Trophoblast cell (in vitro differentiated cells and primary cell): ENCODE measurements at regions not wholly inside any gene's neighbourhood (a gene's known extent, or its start where the extent isn't known, plus 50 kb on each side); places are given as distances from the start of the nearest gene placed in this dataset.

Experiments
- DNase-seq, 2 donors: peaks; one replicate each; pipeline ENCODE4 v3.0.0-alpha.2; 2016
- H2AFZ ChIP-seq: 2 replicates; pipeline ENCODE4 v1.6.1; 2013; ENCODE audit warnings: low read length, moderate library complexity, mild to moderate bottlenecking; ENCODE audit not compliant: insufficient read depth, poor library complexity
- H2AK5ac ChIP-seq: 2 replicates; pipeline ENCODE4 v1.6.1; 2013; ENCODE audit warnings: mild to moderate bottlenecking, low read length
- H2BK120ac ChIP-seq: 2 replicates; pipeline ENCODE4 v1.6.1; 2013; ENCODE audit warnings: low read length, mild to moderate bottlenecking, moderate library complexity; ENCODE audit not compliant: insufficient read depth, poor library complexity
- H2BK12ac ChIP-seq: 2 replicates; pipeline ENCODE4 v1.6.1; 2013; ENCODE audit warnings: mild to moderate bottlenecking, low read length, moderate library complexity
- H2BK5ac ChIP-seq: 2 replicates; pipeline ENCODE4 v1.6.1; 2013; ENCODE audit warnings: low read length, low read depth, moderate library complexity, mild to moderate bottlenecking; ENCODE audit not compliant: poor library complexity
- H3K14ac ChIP-seq: 2 replicates; pipeline ENCODE4 v1.6.1; 2013; ENCODE audit warnings: mild to moderate bottlenecking, low read length
- H3K18ac ChIP-seq: 2 replicates; pipeline ENCODE4 v1.6.1; 2013; ENCODE audit warnings: mild to moderate bottlenecking, low read length
- H3K23ac ChIP-seq: 2 replicates; pipeline ENCODE4 v1.6.1; 2013; ENCODE audit warnings: low read length
- H3K27ac ChIP-seq: 2 replicates; pipeline ENCODE4 v1.5.1; 2013; ENCODE audit warnings: low read depth, mild to moderate bottlenecking, inconsistent platforms, low read length, moderate library complexity
- H3K27me3 ChIP-seq: 2 replicates; pipeline ENCODE4 v1.6.1; 2013; ENCODE audit warnings: inconsistent platforms, mild to moderate bottlenecking, low read length, moderate library complexity; ENCODE audit not compliant: insufficient read depth
- H3K36me3 ChIP-seq, 2 experiments: 1 replicate in 1 of 2; 2 replicates in 1 of 2; pipeline ENCODE4 v1.6.1; 2013; ENCODE audit warnings: low read length in 2 of 2, mild to moderate bottlenecking in 2 of 2, moderate library complexity in 1 of 2; ENCODE audit not compliant: insufficient read depth in 2 of 2, control insufficient read depth in 1 of 2
- H3K4ac ChIP-seq: 2 replicates; pipeline ENCODE4 v1.6.1; 2013; ENCODE audit warnings: low read depth, mild to moderate bottlenecking, low read length, moderate library complexity
- H3K4me1 ChIP-seq, 2 experiments: 1 replicate in 1 of 2; 2 replicates in 1 of 2; pipeline ENCODE4 v1.6.1; 2013; ENCODE audit warnings: low read length in 2 of 2, mild to moderate bottlenecking in 2 of 2, moderate library complexity in 1 of 2; ENCODE audit not compliant: insufficient read depth in 2 of 2, control insufficient read depth in 1 of 2
- H3K4me2 ChIP-seq: 2 replicates; pipeline ENCODE4 v1.6.1; 2013; ENCODE audit warnings: inconsistent platforms, mild to moderate bottlenecking, low read length, moderate library complexity
- H3K4me3 ChIP-seq: 2 replicates; pipeline ENCODE4 v1.5.1; 2013; ENCODE audit warnings: mild to moderate bottlenecking, low read depth, low read length, inconsistent platforms
- H3K79me1 ChIP-seq: one replicate; pipeline ENCODE4 v1.6.1; 2013; ENCODE audit warnings: low read length
- H3K79me2 ChIP-seq: 2 replicates; pipeline ENCODE4 v1.6.1; 2013; ENCODE audit warnings: low read length, mild to moderate bottlenecking; ENCODE audit not compliant: control insufficient read depth, insufficient read depth, poor library complexity
- H3K9ac ChIP-seq: 2 replicates; pipeline ENCODE4 v1.6.1; 2013; ENCODE audit warnings: mild to moderate bottlenecking, low read length
- H3K9me3 ChIP-seq: 2 replicates; pipeline ENCODE4 v1.6.1; 2013; ENCODE audit warnings: low read depth, mild to moderate bottlenecking, control low read depth, inconsistent platforms, low read length; ENCODE audit not compliant: insufficient read depth
- H4K12ac ChIP-seq: 2 replicates; pipeline ENCODE4 v1.6.1; 2013; ENCODE audit warnings: low read depth, mild to moderate bottlenecking, low read length, moderate library complexity
- H4K8ac ChIP-seq: 2 replicates; pipeline ENCODE4 v1.6.1; 2013; ENCODE audit warnings: low read depth, mild to moderate bottlenecking, low read length, moderate library complexity
- H4K91ac ChIP-seq: one replicate; pipeline ENCODE4 v1.6.1; 2013; ENCODE audit warnings: low read depth, mild to moderate bottlenecking, low read length, moderate library complexity
- WGBS: extraction: QIAGEN DNeasy Blood & Tissue Kit; methylation state at CpG from one replicate; pipeline ENCODE4 v1.1.7; 2013; ENCODE audit warnings: missing lambda C conversion rate; ENCODE audit not compliant: insufficient read length, insufficient coverage; ENCODE audit errors: extremely low coverage; 5-methylcytosine and 5-hydroxymethylcytosine counted together

DNA sequence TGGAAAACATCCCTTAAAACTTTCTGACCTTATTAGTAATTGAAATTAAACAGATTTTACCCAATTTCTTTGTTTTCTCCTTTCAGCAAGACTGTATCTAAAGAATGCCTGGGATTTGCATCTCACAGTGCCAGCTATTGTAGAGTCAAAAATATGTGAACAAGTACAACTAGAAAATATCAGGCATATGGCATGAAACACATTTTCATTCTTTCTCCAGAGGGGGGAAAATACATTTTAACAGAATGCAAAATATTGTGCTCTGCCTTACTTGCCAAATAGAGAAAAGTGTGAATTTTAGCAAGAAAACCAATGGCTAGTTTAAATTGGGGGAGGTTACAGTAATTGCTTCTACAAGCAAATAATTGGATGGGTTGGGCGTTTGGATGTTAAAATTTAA is 366.6 kb upstream of the FIGN start:
- H4K8ac ChIP-seq = no peak overlapping the region
- no peak overlapping the region for H3K18ac ChIP-seq
- no peak overlapping the region for H3K4me3 ChIP-seq
- H3K9me3 ChIP-seq = no peaks in the 10 kb centered on the region
- DNase-seq = no peak
- H2BK5ac ChIP-seq = no peak overlapping the region
- no peak overlapping the region for H2AK5ac ChIP-seq
- no peak overlapping the region for H4K12ac ChIP-seq
- no peak overlapping the region for H3K14ac ChIP-seq
- no peak overlapping the region for H2AFZ ChIP-seq
- no peak overlapping the region for H2BK12ac ChIP-seq
- H3K4me1 ChIP-seq = no peaks in the 10 kb centered on the region
- H3K79me2 ChIP-seq = no peaks in the 10 kb centered on the region
- H3K9ac ChIP-seq = no peak overlapping the region
- H3K79me1 ChIP-seq = no peaks in the 10 kb centered on the region
- no peak overlapping the region for H2BK120ac ChIP-seq
- H3K4ac ChIP-seq = no peak overlapping the region
- H3K4me2 ChIP-seq = no peak overlapping the region
- no peaks in the 10 kb centered on the region for H3K36me3 ChIP-seq
- no peaks in the 10 kb centered on the region for H3K27me3 ChIP-seq
- H3K27ac ChIP-seq = no peak overlapping the region
- no peak overlapping the region for H4K91ac ChIP-seq
- no CpG with 5 or more reads among the region's 1 CpG for WGBS
- H3K23ac ChIP-seq = no peak overlapping the region

DNA sequence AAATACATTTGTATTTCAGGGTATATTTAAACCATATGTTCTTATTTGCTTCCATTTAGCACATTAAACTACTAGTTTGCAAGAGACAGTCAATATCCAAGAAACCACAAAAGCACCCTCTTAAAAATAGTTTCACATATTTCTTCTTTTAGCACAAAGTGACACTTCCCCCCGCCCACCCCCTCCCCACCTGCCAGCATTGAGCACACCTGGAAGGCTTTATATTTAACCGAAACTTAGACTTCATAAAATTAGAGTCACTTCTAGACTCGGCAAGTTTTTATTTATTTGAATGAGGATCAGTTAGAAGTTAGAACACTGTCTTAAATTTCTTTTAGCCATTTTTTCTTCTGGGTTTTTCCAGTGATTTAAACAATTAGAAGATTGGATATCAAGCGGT is 355.9 kb upstream of the FIGN start:
- no peak overlapping the region for H2BK12ac ChIP-seq
- no peaks in the 10 kb centered on the region for H3K27me3 ChIP-seq
- H3K4me1 ChIP-seq = no peaks in the 10 kb centered on the region
- H2AFZ ChIP-seq = no peak overlapping the region
- H3K27ac ChIP-seq = no peak overlapping the region
- DNase-seq = no peak
- H2BK120ac ChIP-seq = no peak overlapping the region
- H4K8ac ChIP-seq = no peak overlapping the region
- no peaks in the 10 kb centered on the region for H3K79me2 ChIP-seq
- H2BK5ac ChIP-seq = no peak overlapping the region
- no peak overlapping the region for H4K91ac ChIP-seq
- H3K14ac ChIP-seq = no peak overlapping the region
- no peak overlapping the region for H2AK5ac ChIP-seq
- no CpG with 5 or more reads among the region's 4 CpGs for WGBS
- H3K18ac ChIP-seq = no peak overlapping the region
- no peak overlapping the region for H3K4ac ChIP-seq
- no peak overlapping the region for H3K4me2 ChIP-seq
- H3K23ac ChIP-seq = no peak overlapping the region
- H3K9me3 ChIP-seq = no peaks in the 10 kb centered on the region
- no peak overlapping the region for H3K9ac ChIP-seq
- no peak overlapping the region for H3K4me3 ChIP-seq
- no peak overlapping the region for H4K12ac ChIP-seq
- H3K79me1 ChIP-seq = no peaks in the 10 kb centered on the region
- H3K36me3 ChIP-seq = no peaks in the 10 kb centered on the region

DNA sequence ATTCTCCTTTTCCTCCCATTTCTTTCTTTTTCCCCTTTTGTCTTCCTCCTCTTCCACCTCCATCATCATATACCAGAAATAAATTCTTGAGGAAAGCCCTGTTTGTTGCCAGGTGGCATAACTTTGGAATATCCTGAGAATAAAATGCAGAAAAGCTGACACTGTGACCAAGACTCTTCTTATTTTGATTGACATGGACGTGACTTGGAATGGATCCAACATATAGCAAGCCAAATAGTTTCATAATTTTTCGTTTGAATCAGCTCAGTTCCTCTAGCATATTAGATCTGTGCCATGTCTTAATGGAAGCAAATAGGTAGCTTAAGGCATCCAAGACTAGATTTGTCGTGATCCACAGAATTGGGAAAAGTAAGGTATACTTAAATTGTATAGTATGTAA is 354.7 kb upstream of the FIGN start:
- Histone ChIP-seq H2BK5ac (no peak overlapping the region), H3K27me3 (no peaks in the 10 kb centered on the region), H3K27ac (no peak overlapping the region), H3K4ac (no peak overlapping the region), H4K12ac (no peak overlapping the region), H2AFZ (no peak overlapping the region), H3K36me3 (no peaks in the 10 kb centered on the region), H2BK120ac (no peak overlapping the region), H3K4me3 (no peak overlapping the region), H3K4me1 (no peaks in the 10 kb centered on the region), H3K79me2 (no peaks in the 10 kb centered on the region), H3K4me2 (no peak overlapping the region), H2AK5ac (no peak overlapping the region), H4K91ac (no peak overlapping the region), H3K14ac (no peak overlapping the region), H2BK12ac (no peak overlapping the region), H3K9me3 (no peaks in the 10 kb centered on the region), H4K8ac (no peak overlapping the region), H3K79me1 (no peaks in the 10 kb centered on the region), H3K18ac (no peak overlapping the region), H3K9ac (no peak overlapping the region), H3K23ac (no peak overlapping the region)
- DNase-seq = no peak
- no CpG with 5 or more reads among the region's 3 CpGs for WGBS

DNA sequence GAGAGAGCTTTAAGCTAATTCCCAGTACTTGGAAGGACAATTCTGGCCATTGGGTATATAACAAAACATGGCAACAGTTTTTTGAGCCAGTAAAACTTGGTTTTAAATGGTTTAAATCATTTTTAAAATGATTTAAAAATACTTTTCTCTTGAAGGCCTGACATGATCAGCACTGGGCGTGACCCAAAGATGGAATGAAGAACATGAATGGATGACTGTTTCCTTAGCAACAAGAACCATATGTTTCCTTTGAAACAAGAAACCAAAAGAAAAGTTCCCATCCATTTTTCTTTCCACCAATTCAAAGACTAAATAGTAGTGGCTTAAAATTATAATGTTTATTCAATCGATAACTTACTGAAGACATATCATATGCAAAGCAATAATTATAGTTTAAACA is 348.3 kb upstream of the FIGN start:
- no peak overlapping the region for H4K8ac ChIP-seq
- no CpG with 5 or more reads among the region's 2 CpGs for whole genome bisulfite sequencing

More for the DNA sequence above, 348.3 kb upstream of the FIGN start:
- Histone ChIP-seq H2AFZ (no peak overlapping the region), H3K18ac (no peak overlapping the region), H2AK5ac (no peak overlapping the region), H3K23ac (no peak overlapping the region), H3K79me2 (no peaks in the 10 kb centered on the region), H3K36me3 (no peaks in the 10 kb centered on the region), H2BK120ac (no peak overlapping the region), H4K12ac (no peak overlapping the region), H3K14ac (no peak overlapping the region), H3K4me3 (no peak overlapping the region), H3K79me1 (no peaks in the 10 kb centered on the region), H3K9me3 (no peaks in the 10 kb centered on the region), H3K4me1 (no peaks in the 10 kb centered on the region), H3K9ac (no peak overlapping the region), H4K91ac (no peak overlapping the region), H2BK5ac (no peak overlapping the region), H3K4me2 (no peak overlapping the region), H3K27ac (no peak overlapping the region), H3K4ac (no peak overlapping the region), H3K27me3 (no peaks in the 10 kb centered on the region), H2BK12ac (no peak overlapping the region)
- peak in 1 of 2 donors; percentile 24 for DNase-seq
